ENCODE measurements at regions not wholly inside any gene's neighbourhood (a gene's known extent, or its start where the extent isn't known, plus 50 kb on each side); places are given as distances from the start of the nearest gene placed in this dataset.

GRCh38 chr16:72355561-72355960 is 183.6 kb upstream of the PMFBP1 start:
- DNase-seq (ENCODE audit: low read depth) = peak; percentile 61

- DNase-seq (ENCODE audit: low read depth) = no peak
These were observed 177.8 kb upstream of the PMFBP1 start for GRCh38 chr16:72349719-72350118.

- no peak for DNase-seq (ENCODE audit: low read depth)
These were observed 161.0 kb upstream of the PMFBP1 start for GRCh38 chr16:72332926-72333325.

GRCh38 chr16:72324578-72324977 is 152.6 kb upstream of the PMFBP1 start:
- no peak for DNase-seq (ENCODE audit: low read depth)

GRCh38 chr16:72317446-72317845 is 145.5 kb upstream of the PMFBP1 start:
- DNase-seq (ENCODE audit: low read depth) = peak; percentile 76

GRCh38 chr16:72313903-72314302 is 141.9 kb upstream of the PMFBP1 start:
- DNase-seq (ENCODE audit: low read depth) = no peak

GRCh38 chr16:72312828-72313227 is 140.9 kb upstream of the PMFBP1 start:
- no peak for DNase-seq (ENCODE audit: low read depth)

GRCh38 chr16:72311426-72311825 is 139.5 kb upstream of the PMFBP1 start:
- DNase-seq (ENCODE audit: low read depth) = peak; percentile 13

GRCh38 chr16:72309001-72309400 is 137.0 kb upstream of the PMFBP1 start:
- DNase-seq (ENCODE audit: low read depth) = no peak

- no peak for DNase-seq (ENCODE audit: low read depth)
These were observed 136.4 kb upstream of the PMFBP1 start for GRCh38 chr16:72308396-72308795.

GRCh38 chr16:72302332-72302731 is 130.4 kb upstream of the PMFBP1 start:
- no peak for DNase-seq (ENCODE audit: low read depth)

GRCh38 chr16:72301523-72302236 is 129.7 kb upstream of the PMFBP1 start:
- DNase-seq (ENCODE audit: low read depth) = no peak

- no peak for DNase-seq (ENCODE audit: low read depth)
These were observed 128.9 kb upstream of the PMFBP1 start for GRCh38 chr16:72300892-72301291.

GRCh38 chr16:72299684-72300243 is 127.8 kb upstream of the PMFBP1 start:
- DNase-seq (ENCODE audit: low read depth) = no peak

- no peak for DNase-seq (ENCODE audit: low read depth)
These were observed 127.0 kb upstream of the PMFBP1 start for GRCh38 chr16:72298961-72299360.

- DNase-seq (ENCODE audit: low read depth) = no peak
These were observed 124.0 kb upstream of the PMFBP1 start for GRCh38 chr16:72295914-72296313.

GRCh38 chr16:72291531-72291981 is 119.6 kb upstream of the PMFBP1 start:
- peak; percentile 96 for DNase-seq (ENCODE audit: low read depth)

GRCh38 chr16:72291121-72291520 is 119.2 kb upstream of the PMFBP1 start:
- peak; percentile 73 for DNase-seq (ENCODE audit: low read depth)

GRCh38 chr16:72287649-72288048 is 115.7 kb upstream of the PMFBP1 start:
- DNase-seq (ENCODE audit: low read depth) = no peak

- no peak for DNase-seq (ENCODE audit: low read depth)
These were observed 115.1 kb upstream of the PMFBP1 start for GRCh38 chr16:72286936-72287620.

- peak; percentile 45 for DNase-seq (ENCODE audit: low read depth)
These were observed 113.8 kb upstream of the PMFBP1 start for GRCh38 chr16:72285728-72286127.

GRCh38 chr16:72285324-72285723 is 113.4 kb upstream of the PMFBP1 start:
- no peak for DNase-seq (ENCODE audit: low read depth)

Measured in LHCN-M2 (cell line).